Activated CD4-positive, alpha-beta T cell treated with anti-CD3 and anti-CD28 coated beads, Interleukin-2, amount 10 ng/mL, durations not matched to agents 24 days and 14 days (primary cell): ENCODE measurements at regions not wholly inside any gene's neighbourhood (a gene's known extent, or its start where the extent isn't known, plus 50 kb on each side); places are given as distances from the start of the nearest gene placed in this dataset.

ENCODE experiments used
- DNase-seq: peaks from one replicate; pipeline ENCODE4 v3.0.0; 2022
- H3K27ac Mint-ChIP-seq: one replicate; pipeline ENCODE4 v1.8.0; 2022; ENCODE audit warnings: mild to moderate bottlenecking, mixed read lengths
- H3K27me3 Mint-ChIP-seq: one replicate; pipeline ENCODE4 v1.8.0; 2022; ENCODE audit warnings: mixed read lengths
- H3K36me3 Mint-ChIP-seq: one replicate; pipeline ENCODE4 v1.8.0; 2022; ENCODE audit warnings: low read depth, mild to moderate bottlenecking, mixed read lengths
- H3K4me1 Mint-ChIP-seq: one replicate; pipeline ENCODE4 v1.8.0; 2021; ENCODE audit warnings: mixed read lengths
- H3K4me3 Mint-ChIP-seq: one replicate; pipeline ENCODE4 v1.8.0; 2022; ENCODE audit warnings: mild to moderate bottlenecking, moderate library complexity, mixed read lengths
- H3K9me3 Mint-ChIP-seq: one replicate; pipeline ENCODE4 v1.8.0; 2021; ENCODE audit warnings: mixed read lengths
- intact Hi-C: fragments of 100-400 bp; cut with micrococcal nuclease; formaldehyde crosslinking; loops from one replicate; pipeline ENCODE4 v1.15.1; 2023

DNA sequence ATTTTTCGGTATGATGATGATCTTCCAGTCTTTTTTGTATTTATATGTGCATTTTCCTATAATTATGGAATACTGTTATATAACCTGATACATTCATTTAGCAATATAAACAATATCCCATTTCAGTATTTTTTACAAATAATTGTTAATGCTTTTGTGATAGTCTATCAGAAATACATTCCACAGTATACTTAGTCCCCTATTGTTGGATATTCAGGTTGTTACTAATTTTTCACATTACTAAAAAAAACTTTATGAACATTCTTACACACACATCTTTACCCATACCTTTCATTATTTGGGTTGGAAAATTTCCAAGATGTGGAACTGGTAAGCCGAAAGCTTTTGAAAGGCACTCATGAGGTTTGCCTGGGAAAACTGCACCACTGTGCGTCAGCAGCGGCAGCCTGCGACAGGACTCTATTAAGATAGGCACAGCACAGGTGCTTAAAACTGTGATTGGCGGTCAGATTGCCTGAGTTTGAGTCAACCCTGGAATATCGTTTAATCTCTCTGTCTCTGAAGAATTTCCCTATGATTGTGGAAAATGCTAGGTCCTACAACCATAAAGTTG lies 147.5 kb upstream of the ERCC6L2 start:
- peaks cover 15% of the 10 kb centered on the region for H3K27me3 Mint-ChIP-seq
- peaks cover 26% of the 10 kb centered on the region for H3K4me1 Mint-ChIP-seq
- H3K9me3 Mint-ChIP-seq = peaks cover 11% of the 10 kb centered on the region
- H3K36me3 Mint-ChIP-seq = peaks cover 6% of the 10 kb centered on the region
- no peak overlapping the region for H3K4me3 Mint-ChIP-seq
- H3K27ac Mint-ChIP-seq = no peak overlapping the region
- intact Hi-C loops = loop anchor here (10.0 kb wide), 1 partner anchor 427 kb away; no protein-coding TSS in a partner anchor
- no peak for DNase-seq

DNA sequence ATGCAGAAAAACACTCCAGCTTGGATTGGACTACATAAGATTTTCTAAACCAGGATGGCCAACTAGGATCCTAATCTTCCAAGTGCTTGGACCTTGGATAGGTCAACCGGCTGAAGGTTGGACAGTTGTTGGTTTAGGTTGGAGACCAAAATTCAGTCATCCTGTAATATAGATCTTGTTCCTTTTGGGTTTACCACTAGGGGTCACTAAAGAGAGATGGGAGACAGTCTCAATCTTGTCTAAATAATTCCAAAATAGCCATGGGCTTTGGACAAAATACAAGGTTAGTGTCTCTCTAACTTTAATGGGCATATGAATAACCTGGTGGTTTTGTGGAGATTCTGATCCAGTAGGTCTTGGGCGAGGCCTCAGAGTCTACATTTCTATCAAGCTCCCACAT lies 148.7 kb upstream of the ERCC6L2 start:
- H3K27me3 Mint-ChIP-seq = peaks cover 15% of the 10 kb centered on the region
- no peak overlapping the region for H3K27ac Mint-ChIP-seq
- peaks cover 16% of the 10 kb centered on the region for H3K9me3 Mint-ChIP-seq
- H3K4me1 Mint-ChIP-seq = peaks cover 31% of the 10 kb centered on the region
- H3K36me3 Mint-ChIP-seq = peaks cover 10% of the 10 kb centered on the region
- intact Hi-C loops = loop anchor here (10.0 kb wide), 1 partner anchor 428 kb away; no protein-coding TSS in a partner anchor
- no peak overlapping the region for H3K4me3 Mint-ChIP-seq
- DNase-seq = no peak

DNA sequence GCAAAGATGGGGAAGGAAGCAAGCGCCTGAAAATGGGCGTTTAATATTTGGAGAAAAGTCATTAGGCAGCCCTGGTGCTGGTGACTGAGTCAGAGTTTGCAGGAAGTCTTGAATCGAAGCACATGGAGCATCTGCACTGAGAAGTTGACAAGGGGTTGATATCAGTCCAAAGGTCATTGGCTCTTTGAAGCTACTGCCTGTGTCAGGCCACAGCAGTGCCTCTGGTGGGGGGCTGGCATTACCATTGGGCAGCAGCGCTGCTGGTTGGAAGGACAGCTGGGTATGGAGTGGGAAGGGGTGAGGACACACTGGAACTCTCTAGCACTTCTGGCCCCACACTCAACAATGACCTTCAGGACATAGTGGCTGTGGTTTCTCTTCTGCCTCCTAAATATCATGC lies 150.4 kb upstream of the ERCC6L2 start:
- peaks cover 9% of the 10 kb centered on the region for H3K36me3 Mint-ChIP-seq
- no peak for DNase-seq
- peaks cover 18% of the 10 kb centered on the region for H3K9me3 Mint-ChIP-seq
- peaks cover 17% of the 10 kb centered on the region for H3K27me3 Mint-ChIP-seq
- peak overlapping the region; percentile 67 for H3K27ac Mint-ChIP-seq
- intact Hi-C loops = loop anchor here (2.0 to 10.0 kb wide), 3 partner anchors 214 to 494 kb away; no protein-coding TSS in a partner anchor
- peak overlapping the region; percentile 24 for H3K4me3 Mint-ChIP-seq
- H3K4me1 Mint-ChIP-seq = peaks cover 31% of the 10 kb centered on the region

DNA sequence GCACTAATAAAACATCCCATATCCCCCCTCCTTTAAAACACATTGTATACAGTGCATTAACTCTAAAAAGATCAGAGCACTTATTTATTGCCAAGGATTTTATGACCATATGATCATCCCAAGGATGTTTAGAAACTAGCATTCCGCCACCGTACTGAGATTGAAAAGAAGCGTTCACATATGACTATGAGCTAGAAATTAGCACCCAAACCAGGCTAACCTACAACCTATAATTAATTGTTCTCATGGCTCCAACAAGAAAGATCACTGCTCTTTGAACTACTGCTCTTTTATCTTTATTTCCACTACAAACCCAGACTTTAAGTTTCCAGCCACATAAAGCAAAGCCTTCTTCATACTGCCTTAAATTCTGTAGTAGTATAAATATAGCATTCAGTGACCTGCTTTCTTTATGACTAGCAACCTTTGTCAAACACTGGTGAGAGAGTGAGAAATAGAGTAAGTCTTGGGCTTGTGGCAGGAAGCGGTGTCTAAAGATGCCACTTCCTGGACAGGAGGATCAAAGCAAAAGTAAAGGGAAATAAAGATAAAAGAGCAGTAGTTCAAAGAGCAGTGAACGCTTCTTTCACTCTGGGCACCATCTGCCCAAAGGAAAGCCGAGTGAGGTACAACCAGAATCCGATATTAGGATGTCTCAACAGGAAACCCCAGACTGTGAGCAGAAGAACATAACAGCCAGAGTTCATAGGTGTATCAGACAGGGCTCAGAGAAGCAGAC lies 151.1 kb upstream of the ERCC6L2 start:
- peak; percentile 93 for DNase-seq
- H3K36me3 Mint-ChIP-seq = peaks cover 9% of the 10 kb centered on the region
- H3K4me3 Mint-ChIP-seq = peak overlapping the region; percentile 58
- H3K27me3 Mint-ChIP-seq = peaks cover 18% of the 10 kb centered on the region
- H3K9me3 Mint-ChIP-seq = peaks cover 19% of the 10 kb centered on the region
- intact Hi-C loops = loop anchor here (1.0 to 10.0 kb wide), 12 partner anchors 26 to 537 kb away; partner anchors contain the start of genes ERCC6L2 and FANCC
- H3K27ac Mint-ChIP-seq = peak overlapping the region; percentile 67
- peaks cover 31% of the 10 kb centered on the region for H3K4me1 Mint-ChIP-seq

DNA sequence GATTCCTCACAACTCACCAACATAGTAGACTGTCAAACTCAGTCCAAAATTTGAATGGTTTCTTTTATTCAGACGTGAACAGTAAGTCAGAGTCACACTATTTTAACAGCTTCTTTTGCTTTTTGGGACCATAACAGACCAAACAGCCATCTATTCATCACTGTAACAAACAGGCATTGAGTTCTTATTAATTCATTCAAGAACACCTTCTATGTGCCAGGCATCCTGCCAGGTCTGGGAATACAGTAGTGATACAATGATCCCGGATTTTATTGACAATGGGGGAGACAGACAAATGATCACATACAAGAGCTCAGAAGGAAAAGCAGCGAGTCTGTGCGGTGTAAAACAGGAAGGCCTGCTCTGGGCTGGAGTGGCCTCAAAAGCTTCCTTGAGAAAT lies 153.3 kb upstream of the ERCC6L2 start:
- H3K27ac Mint-ChIP-seq = peak overlapping the region; percentile 42
- H3K4me3 Mint-ChIP-seq = peak overlapping the region; percentile 11
- DNase-seq = no peak
- peaks cover 38% of the 10 kb centered on the region for H3K9me3 Mint-ChIP-seq
- intact Hi-C loops = loop anchor here (5.0 to 10.0 kb wide), 3 partner anchors 405 to 535 kb away; partner anchors contain the start of gene FANCC
- H3K4me1 Mint-ChIP-seq = peaks cover 31% of the 10 kb centered on the region
- peaks cover 27% of the 10 kb centered on the region for H3K27me3 Mint-ChIP-seq
- H3K36me3 Mint-ChIP-seq = peaks cover 12% of the 10 kb centered on the region

DNA sequence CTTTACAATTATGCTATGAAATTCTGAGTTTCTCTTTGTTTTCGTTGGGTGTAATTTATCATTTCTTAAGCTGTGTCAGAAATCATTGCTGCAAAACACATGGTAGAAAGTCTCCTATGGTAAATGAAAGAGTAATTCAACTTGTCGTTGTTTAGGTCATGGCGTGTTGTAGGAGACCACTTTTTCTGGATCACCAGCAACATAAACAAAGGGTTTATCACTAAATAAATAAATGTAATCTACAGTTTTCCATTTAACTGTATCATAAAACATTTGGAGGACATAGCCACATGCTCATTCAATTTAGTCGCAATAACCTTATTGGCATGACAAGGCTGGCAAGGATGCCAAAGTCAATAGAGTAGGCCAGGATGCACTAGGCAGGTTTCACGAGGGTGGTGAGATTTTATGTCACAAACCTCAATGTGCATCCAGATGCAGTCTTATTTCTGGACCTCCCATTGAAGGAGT lies 154.4 kb upstream of the ERCC6L2 start:
- H3K36me3 Mint-ChIP-seq = peaks cover 12% of the 10 kb centered on the region
- no peak for DNase-seq
- peaks cover 39% of the 10 kb centered on the region for H3K9me3 Mint-ChIP-seq
- intact Hi-C loops = loop anchor here (5.0 to 10.0 kb wide), 3 partner anchors 404 to 534 kb away; partner anchors contain the start of gene FANCC
- peaks cover 27% of the 10 kb centered on the region for H3K27me3 Mint-ChIP-seq
- peaks cover 28% of the 10 kb centered on the region for H3K4me1 Mint-ChIP-seq
- H3K27ac Mint-ChIP-seq = no peak overlapping the region
- H3K4me3 Mint-ChIP-seq = no peak overlapping the region

DNA sequence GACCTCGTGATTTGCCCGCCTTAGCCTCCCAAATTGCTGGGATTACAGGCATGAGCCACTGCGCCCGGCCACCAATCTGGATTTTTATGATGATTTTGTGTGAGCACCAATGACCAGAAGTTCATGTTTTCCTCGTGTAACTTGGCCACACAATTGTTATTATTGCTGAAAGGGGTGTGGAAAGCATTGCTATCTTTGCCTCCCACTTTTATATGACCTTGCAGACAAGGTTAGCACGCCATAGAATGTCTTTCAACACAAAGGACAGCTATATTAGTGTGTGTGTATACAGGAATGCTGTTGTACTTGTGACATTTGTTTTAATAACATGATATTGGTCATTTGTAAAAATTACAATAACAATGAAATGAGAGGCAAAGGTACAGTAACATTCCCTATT lies 155.0 kb upstream of the ERCC6L2 start:
- Mint-ChIP-seq H3K4me3 (no peak overlapping the region), H3K4me1 (peaks cover 23% of the 10 kb centered on the region), H3K27me3 (peaks cover 29% of the 10 kb centered on the region), H3K36me3 (peaks cover 11% of the 10 kb centered on the region), H3K9me3 (peaks cover 37% of the 10 kb centered on the region), H3K27ac (no peak overlapping the region)
- intact Hi-C loops = loop anchor here (5.0 to 10.0 kb wide), 3 partner anchors 403 to 533 kb away; partner anchors contain the start of gene FANCC
- no peak for DNase-seq

DNA sequence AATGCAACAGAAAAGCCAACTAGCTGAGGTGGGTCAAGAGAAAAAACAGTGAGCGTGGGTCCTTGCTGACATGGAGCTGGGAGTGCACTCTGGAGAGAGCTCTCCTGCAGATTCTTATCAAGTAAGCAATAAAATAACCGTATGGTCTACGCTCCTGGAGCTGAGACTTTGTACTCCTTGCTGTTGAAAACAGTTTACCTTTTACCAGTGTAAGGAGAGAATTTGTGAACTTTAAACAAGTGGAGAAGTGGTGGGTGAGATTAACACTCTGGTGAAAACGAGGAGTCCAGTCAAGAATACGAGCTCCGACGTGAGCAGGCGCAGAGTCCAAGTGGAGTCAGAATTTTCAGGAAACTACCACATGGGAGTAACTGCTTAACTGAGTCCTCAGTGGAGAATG lies 156.1 kb upstream of the ERCC6L2 start:
- H3K9me3 Mint-ChIP-seq = peaks cover 37% of the 10 kb centered on the region
- H3K4me1 Mint-ChIP-seq = peaks cover 12% of the 10 kb centered on the region
- peaks cover 7% of the 10 kb centered on the region for H3K36me3 Mint-ChIP-seq
- H3K4me3 Mint-ChIP-seq = no peak overlapping the region
- no peak overlapping the region for H3K27ac Mint-ChIP-seq
- peaks cover 30% of the 10 kb centered on the region for H3K27me3 Mint-ChIP-seq
- DNase-seq = no peak
- intact Hi-C loops = no loop called here

DNA sequence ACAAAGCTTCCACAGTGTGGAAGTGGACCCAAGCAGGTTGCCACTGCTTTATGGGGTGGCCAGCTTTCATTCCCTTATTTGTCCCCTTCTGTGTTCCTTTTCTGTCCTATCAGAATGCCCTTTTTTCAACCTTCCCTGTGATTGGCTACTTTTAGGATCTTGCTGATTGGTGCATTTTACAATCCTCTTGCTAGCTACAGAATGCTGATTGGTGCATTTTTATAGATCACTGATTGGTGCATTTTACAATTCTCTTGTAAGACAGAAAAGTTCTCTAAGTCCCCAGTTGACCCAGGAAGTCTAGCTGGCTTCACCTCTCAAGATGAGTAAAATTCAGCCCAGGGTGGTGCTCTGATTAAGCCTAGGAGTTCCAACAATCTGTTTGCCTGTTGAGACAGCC lies 157.2 kb upstream of the ERCC6L2 start:
- peaks cover 30% of the 10 kb centered on the region for H3K27me3 Mint-ChIP-seq
- intact Hi-C loops = no loop called here
- H3K9me3 Mint-ChIP-seq = peaks cover 37% of the 10 kb centered on the region
- no peak overlapping the region for H3K27ac Mint-ChIP-seq
- H3K4me3 Mint-ChIP-seq = no peak overlapping the region
- H3K36me3 Mint-ChIP-seq = peaks cover 7% of the 10 kb centered on the region
- peaks cover 5% of the 10 kb centered on the region for H3K4me1 Mint-ChIP-seq
- DNase-seq = no peak

DNA sequence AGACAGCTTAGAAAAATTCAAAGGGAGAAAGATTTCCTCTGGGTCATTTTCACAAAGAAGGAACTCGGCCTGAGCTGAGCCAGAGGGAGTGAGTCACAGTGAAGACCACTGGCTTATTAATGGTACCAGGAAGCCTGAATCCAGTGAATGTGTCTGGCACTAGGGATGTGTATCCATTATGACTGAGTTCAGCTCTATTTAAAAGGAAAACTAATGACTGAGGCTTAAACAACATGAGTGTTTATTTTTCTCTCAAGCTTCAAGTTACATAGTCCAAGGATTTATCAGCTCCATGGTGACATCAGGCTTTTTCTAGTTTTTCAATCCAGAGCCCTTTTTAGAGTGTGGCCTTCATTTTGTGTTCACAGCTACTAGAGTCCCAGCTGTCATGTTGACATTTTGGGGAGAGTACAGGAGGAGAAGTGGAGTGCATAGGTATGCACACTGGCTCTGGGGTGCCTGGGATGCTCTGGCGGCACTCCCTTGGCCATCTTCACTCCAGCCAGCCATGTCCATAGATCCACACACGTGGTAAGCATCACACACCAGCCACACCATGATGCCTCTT lies 159.5 kb upstream of the ERCC6L2 start:
- Mint-ChIP-seq H3K27me3 (peaks cover 19% of the 10 kb centered on the region), H3K4me3 (no peak overlapping the region), H3K4me1 (no peaks in the 10 kb centered on the region), H3K36me3 (peaks cover 3% of the 10 kb centered on the region), H3K27ac (no peak overlapping the region), H3K9me3 (peaks cover 26% of the 10 kb centered on the region)
- no peak for DNase-seq
- intact Hi-C loops = no loop called here

DNA sequence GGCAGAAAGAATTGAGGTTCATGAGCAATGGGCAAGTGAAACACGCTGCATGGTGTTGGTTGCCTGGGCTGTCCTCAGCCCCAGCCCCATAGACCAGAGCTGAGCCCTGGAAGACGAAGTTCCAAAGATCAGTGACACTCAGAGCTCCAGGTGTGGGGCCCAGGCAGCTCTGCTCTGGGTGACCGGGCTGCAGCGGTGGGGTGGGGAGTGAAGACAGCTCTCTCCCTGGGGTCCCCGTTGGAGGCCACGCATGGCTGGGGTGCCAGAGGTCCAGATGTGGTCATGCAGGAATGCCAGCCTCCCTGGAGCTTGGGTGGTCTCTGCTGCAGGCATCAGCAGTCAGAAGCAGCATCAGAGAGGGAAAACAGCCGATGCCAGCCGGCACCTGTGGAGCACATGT lies 165.0 kb upstream of the ERCC6L2 start:
- intact Hi-C loops = no loop called here
- H3K27me3 Mint-ChIP-seq = peaks cover 21% of the 10 kb centered on the region
- DNase-seq = no peak
- H3K36me3 Mint-ChIP-seq = no peaks in the 10 kb centered on the region
- peaks cover 8% of the 10 kb centered on the region for H3K9me3 Mint-ChIP-seq
- H3K27ac Mint-ChIP-seq = no peak overlapping the region
- no peak overlapping the region for H3K4me3 Mint-ChIP-seq
- no peaks in the 10 kb centered on the region for H3K4me1 Mint-ChIP-seq

DNA sequence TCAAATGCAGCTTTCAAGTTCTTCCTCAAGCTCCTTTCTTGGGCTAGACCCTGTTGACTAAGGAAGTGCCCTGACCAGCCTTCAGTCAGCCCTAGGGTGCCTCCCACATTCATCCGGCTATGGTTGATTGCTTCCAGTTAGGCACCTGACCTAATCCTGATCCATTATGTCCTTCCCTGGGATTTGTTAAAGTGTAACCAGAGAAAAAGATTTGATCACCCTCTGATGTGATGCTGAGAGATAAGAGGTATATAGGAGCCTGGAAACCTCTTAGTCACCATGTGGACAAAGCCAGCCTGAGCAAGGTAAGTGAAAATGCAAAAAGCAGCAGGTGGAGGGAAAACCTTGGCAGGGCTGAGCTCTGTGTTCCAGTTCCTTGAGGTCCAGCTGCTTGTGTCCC lies 178.8 kb upstream of the ERCC6L2 start:
- Mint-ChIP-seq H3K4me3 (no peak overlapping the region), H3K27me3 (peaks cover 11% of the 10 kb centered on the region), H3K9me3 (peaks cover 11% of the 10 kb centered on the region), H3K4me1 (no peaks in the 10 kb centered on the region), H3K36me3 (no peaks in the 10 kb centered on the region), H3K27ac (no peak overlapping the region)
- no peak for DNase-seq
- intact Hi-C loops = no loop called here

DNA sequence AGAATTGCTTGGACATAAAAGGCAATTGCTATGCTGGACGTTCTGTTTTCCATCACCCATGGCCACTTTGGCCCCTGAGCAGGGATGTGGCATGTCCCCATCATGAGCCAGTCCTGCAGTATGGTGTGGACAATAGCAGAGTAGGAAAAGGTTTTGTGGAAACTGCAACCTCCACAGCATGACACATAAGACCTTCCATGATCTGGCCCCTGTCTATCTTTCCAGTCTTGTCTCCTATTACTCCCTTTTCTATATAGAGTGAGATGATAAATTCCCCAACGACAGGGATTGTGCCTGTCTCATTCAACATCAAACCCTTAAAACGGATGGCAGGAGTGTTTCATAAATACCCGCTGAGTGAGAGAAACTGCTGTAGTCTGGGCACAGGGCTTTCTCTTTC lies 174.7 kb upstream of the PTCH1 start:
- Mint-ChIP-seq H3K4me1 (no peaks in the 10 kb centered on the region), H3K9me3 (peaks cover 21% of the 10 kb centered on the region), H3K4me3 (no peak overlapping the region), H3K36me3 (peaks cover 2% of the 10 kb centered on the region), H3K27me3 (peaks cover 22% of the 10 kb centered on the region), H3K27ac (no peak overlapping the region)
- DNase-seq = no peak
- intact Hi-C loops = no loop called here

DNA sequence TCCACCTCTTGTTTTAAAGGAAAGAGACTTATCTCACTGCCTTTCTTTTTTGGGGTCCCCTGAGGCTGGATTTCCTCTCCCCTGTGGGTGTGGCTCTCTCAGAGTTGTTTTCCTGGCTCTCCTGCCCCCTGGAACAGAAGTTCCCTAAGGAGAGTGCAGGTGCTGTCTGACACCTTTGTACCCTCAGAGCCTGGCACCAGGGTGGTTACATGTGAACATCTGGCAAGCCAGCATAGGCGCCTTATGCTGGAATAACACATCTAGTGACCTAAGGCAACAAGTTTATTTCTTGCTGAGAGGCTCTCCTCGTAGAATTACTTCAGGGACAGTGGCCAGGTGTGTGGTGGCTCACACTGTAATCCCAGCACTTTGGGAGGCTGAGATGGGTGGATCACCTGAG lies 172.9 kb upstream of the PTCH1 start:
- no peak overlapping the region for H3K4me3 Mint-ChIP-seq
- no peak for DNase-seq
- H3K27ac Mint-ChIP-seq = no peak overlapping the region
- peaks cover 2% of the 10 kb centered on the region for H3K36me3 Mint-ChIP-seq
- no peaks in the 10 kb centered on the region for H3K4me1 Mint-ChIP-seq
- peaks cover 13% of the 10 kb centered on the region for H3K9me3 Mint-ChIP-seq
- intact Hi-C loops = no loop called here
- peaks cover 20% of the 10 kb centered on the region for H3K27me3 Mint-ChIP-seq
